DND-41 (cell line): ENCODE measurements at regions not wholly inside any gene's neighbourhood (a gene's known extent, or its start where the extent isn't known, plus 50 kb on each side); places are given as distances from the start of the nearest gene placed in this dataset.

Experiments used
- ATAC-seq: fragments of 200-7000 bp; cut with Tn5 transposase; 3 replicates; pipeline ENCODE4 v1.9.1; 2021; ENCODE audit warnings: low read depth; ENCODE audit not compliant: insufficient read depth
- DNase-seq: peaks from one replicate; pipeline ENCODE4 v3.0.0-alpha.2; 2020
- H2AFZ ChIP-seq: 2 replicates; pipeline ENCODE4 v1.6.0; 2012; ENCODE audit warnings: low read depth, low read length
- H3K27ac ChIP-seq: 2 replicates; pipeline ENCODE4 v1.5.1; 2012; ENCODE audit warnings: low read length, inconsistent platforms
- H3K27me3 ChIP-seq: fragments of 200-600 bp; sonication (generic); 2 replicates; pipeline ENCODE4 v1.6.0; 2012; ENCODE audit warnings: low read length, mild to moderate bottlenecking, inconsistent platforms; ENCODE audit not compliant: insufficient read depth, poor library complexity
- H3K36me3 ChIP-seq: 2 replicates; pipeline ENCODE4 v1.5.1; 2012; ENCODE audit warnings: low read length, inconsistent platforms; ENCODE audit not compliant: insufficient read depth
- H3K4me1 ChIP-seq: 2 replicates; pipeline ENCODE4 v1.5.1; 2012; ENCODE audit warnings: mild to moderate bottlenecking, low read length; ENCODE audit not compliant: insufficient read depth
- H3K4me2 ChIP-seq: 2 replicates; pipeline ENCODE4 v1.6.0; 2012; ENCODE audit warnings: mild to moderate bottlenecking, moderate library complexity, low read length, inconsistent platforms; ENCODE audit not compliant: insufficient read depth
- H3K4me3 ChIP-seq, 2 experiments: fragments of 200-600 bp in 1 of 2; shearing (Covaris generic) in 1 of 2; 2 replicates each; pipeline ENCODE4 v1.5.1; 2012 to 2016; ENCODE audit warnings: inconsistent platforms in 2 of 2, low read length in 2 of 2, mild to moderate bottlenecking in 2 of 2, low read depth in 1 of 2, moderate library complexity in 1 of 2
- H3K79me2 ChIP-seq: 2 replicates; pipeline ENCODE4 v1.6.0; 2012; ENCODE audit warnings: low read length, inconsistent platforms; ENCODE audit not compliant: insufficient read depth
- H3K9ac ChIP-seq: 2 replicates; pipeline ENCODE4 v1.6.0; 2012; ENCODE audit warnings: low read depth, mild to moderate bottlenecking, inconsistent platforms, low read length, moderate library complexity
- H3K9me3 ChIP-seq: 2 replicates; pipeline ENCODE4 v1.5.1; 2012; ENCODE audit warnings: low read length, moderate library complexity, mild to moderate bottlenecking, inconsistent platforms; ENCODE audit not compliant: insufficient read depth, severe bottlenecking
- H4K20me1 ChIP-seq: 2 replicates; pipeline ENCODE4 v1.6.0; 2012; ENCODE audit warnings: low read length; ENCODE audit not compliant: insufficient read depth
- EZH2 ChIP-seq: IDR thresholded peaks from 3 replicates; pipeline ENCODE4 v1.6.1; 2012; ENCODE audit warnings: borderline replicate concordance, low read depth, mild to moderate bottlenecking, moderate library complexity, low read length, inconsistent platforms; ENCODE audit not compliant: severe bottlenecking
- TF ChIP-seq, protein P1 (sequence below): IDR thresholded peaks from 2 replicates; pipeline ENCODE4 v1.5.1; 2012; ENCODE audit warnings: borderline replicate concordance, low read length, moderate library complexity, mild to moderate bottlenecking; ENCODE audit not compliant: poor library complexity, severe bottlenecking; ENCODE audit errors: extremely low read depth

DNA sequence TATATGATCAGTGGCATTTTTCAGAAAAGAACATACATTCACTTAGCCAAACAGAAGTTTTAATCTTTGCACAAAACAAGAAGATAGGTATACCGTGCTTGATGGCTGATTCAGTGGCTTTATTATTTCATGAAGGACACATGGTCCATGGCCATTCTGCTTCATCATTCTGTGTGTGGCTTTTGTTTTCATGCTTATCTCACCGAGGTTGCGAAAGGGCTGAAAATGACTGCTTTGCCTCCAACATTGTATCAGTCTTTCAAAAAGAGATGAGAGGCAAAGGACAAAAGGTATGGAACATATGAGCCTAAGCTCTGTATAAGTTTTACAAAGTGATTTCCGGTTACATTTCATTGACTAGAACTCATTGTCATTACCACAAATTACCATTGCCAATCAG is 541.1 kb downstream of the RAB28 start:
- no peaks in the 10 kb centered on the region for H4K20me1 ChIP-seq
- DNase-seq (no peak), ATAC-seq (no peak)
- no peaks in the 10 kb centered on the region for H3K27me3 ChIP-seq
- H3K4me3 ChIP-seq: no peak overlapping the region
- H3K9ac ChIP-seq: no peak overlapping the region
- no peaks in the 10 kb centered on the region for H3K9me3 ChIP-seq
- H3K4me2 ChIP-seq: no peak overlapping the region
- no peaks in the 10 kb centered on the region for H3K79me2 ChIP-seq
- H3K27ac ChIP-seq: no peak overlapping the region
- H3K4me1 ChIP-seq: no peaks in the 10 kb centered on the region
- TF ChIP-seq, protein P1, sequence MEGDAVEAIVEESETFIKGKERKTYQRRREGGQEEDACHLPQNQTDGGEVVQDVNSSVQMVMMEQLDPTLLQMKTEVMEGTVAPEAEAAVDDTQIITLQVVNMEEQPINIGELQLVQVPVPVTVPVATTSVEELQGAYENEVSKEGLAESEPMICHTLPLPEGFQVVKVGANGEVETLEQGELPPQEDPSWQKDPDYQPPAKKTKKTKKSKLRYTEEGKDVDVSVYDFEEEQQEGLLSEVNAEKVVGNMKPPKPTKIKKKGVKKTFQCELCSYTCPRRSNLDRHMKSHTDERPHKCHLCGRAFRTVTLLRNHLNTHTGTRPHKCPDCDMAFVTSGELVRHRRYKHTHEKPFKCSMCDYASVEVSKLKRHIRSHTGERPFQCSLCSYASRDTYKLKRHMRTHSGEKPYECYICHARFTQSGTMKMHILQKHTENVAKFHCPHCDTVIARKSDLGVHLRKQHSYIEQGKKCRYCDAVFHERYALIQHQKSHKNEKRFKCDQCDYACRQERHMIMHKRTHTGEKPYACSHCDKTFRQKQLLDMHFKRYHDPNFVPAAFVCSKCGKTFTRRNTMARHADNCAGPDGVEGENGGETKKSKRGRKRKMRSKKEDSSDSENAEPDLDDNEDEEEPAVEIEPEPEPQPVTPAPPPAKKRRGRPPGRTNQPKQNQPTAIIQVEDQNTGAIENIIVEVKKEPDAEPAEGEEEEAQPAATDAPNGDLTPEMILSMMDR: no peak
- no peaks in the 10 kb centered on the region for H3K36me3 ChIP-seq
- H2AFZ ChIP-seq: no peak overlapping the region

DNA sequence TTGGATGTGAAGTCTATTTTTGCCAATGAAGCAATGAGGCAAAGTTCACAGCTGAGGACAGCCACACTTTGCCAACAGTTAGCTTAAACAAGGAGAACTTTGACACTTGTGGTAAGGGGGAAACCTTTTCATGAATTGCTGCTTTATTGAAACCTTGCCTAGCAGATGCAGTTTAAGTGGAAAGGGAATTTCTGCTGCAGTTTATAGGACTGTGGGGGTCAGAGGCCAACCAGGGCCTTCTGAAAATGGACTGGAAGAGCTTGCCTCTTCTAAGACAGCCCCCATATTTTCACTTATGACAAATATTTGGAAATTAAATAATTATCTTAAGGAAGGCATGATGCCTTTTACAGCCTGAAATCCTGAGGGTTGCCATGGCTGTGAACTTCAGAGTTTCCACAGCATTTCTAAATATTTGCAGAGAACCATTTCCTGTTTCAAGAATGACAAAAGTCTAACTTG is 550.3 kb downstream of the RAB28 start:
- DNase-seq (no peak), ATAC-seq (no peak)
- Histone ChIP-seq H3K4me1 (no peaks in the 10 kb centered on the region), H3K4me2 (no peak overlapping the region), H3K27ac (no peak overlapping the region), H2AFZ (no peak overlapping the region), H3K79me2 (no peaks in the 10 kb centered on the region), H4K20me1 (no peaks in the 10 kb centered on the region), H3K9me3 (no peaks in the 10 kb centered on the region), H3K27me3 (no peaks in the 10 kb centered on the region), H3K9ac (no peak overlapping the region), H3K4me3 (no peak overlapping the region), H3K36me3 (no peaks in the 10 kb centered on the region)
- TF ChIP-seq, protein P1: no peak
- TF ChIP-seq EZH2: no peak

DNA sequence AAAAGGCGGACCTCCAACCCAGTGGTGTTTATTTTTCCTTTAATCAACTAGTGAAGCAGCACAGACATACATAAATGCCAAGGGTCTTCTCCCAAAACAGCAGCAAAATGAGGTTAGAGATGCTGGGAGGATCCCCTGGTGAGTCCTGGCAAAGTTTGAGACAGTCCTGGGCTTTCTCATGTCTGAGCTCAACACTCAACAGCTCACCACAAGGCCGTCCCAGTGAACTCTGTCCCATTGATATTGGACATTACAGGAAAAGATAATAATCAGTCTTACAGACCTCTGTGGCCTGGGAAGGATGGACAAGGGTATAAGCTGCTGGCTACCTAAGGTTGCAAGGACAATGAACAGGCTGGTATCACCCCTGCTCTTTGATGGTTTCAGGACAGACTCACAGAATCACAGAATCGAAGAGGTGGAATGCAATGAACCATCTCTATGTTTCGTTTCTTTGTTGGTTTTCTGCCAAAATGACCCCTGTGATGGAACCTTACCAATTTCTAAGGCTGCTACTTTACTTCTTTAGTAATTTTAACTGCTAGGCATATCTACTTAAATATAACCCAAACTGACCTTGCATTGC is 551.8 kb downstream of the RAB28 start:
- Histone ChIP-seq H3K27ac (no peak overlapping the region), H3K4me3 (no peak overlapping the region)

More for the DNA sequence above, 551.8 kb downstream of the RAB28 start:
- no peak for ATAC-seq
- Histone ChIP-seq H3K79me2 (no peaks in the 10 kb centered on the region), H2AFZ (no peak overlapping the region), H3K9me3 (no peaks in the 10 kb centered on the region), H3K36me3 (no peaks in the 10 kb centered on the region), H3K4me1 (no peaks in the 10 kb centered on the region), H3K4me2 (no peak overlapping the region), H3K27me3 (no peaks in the 10 kb centered on the region), H3K9ac (no peak overlapping the region), H4K20me1 (no peaks in the 10 kb centered on the region)
- no peak for DNase-seq
- TF ChIP-seq, protein P1: no peak
- no peak for TF ChIP-seq EZH2
